ENCODE measurements at regions not wholly inside any gene's neighbourhood (a gene's known extent, or its start where the extent isn't known, plus 50 kb on each side); places are given as distances from the start of the nearest gene placed in this dataset.
A peak's percentile ranks its signal among the peaks of the same experiment; 100 is the strongest.

GRCh38 chr13:47426126-47426849 is 529.4 kb upstream of the HTR2A start:
- peak; percentile 14 for DNase-seq (ENCODE audit: low read depth)

- DNase-seq (ENCODE audit: low read depth) = no peak
Observed at GRCh38 chr13:47421525-47421924, 524.7 kb upstream of the HTR2A start.

- DNase-seq (ENCODE audit: low read depth) = no peak
Observed at GRCh38 chr13:47420568-47420967, 523.7 kb upstream of the HTR2A start.

- DNase-seq (ENCODE audit: low read depth) = no peak
Observed at GRCh38 chr13:47420020-47420419, 523.2 kb upstream of the HTR2A start.

- DNase-seq (ENCODE audit: low read depth) = no peak
Observed at GRCh38 chr13:47418206-47418920, 521.5 kb upstream of the HTR2A start.

- no peak for DNase-seq (ENCODE audit: low read depth)
Observed at GRCh38 chr13:47417485-47417884, 520.6 kb upstream of the HTR2A start.

GRCh38 chr13:47415048-47415447 is 518.2 kb upstream of the HTR2A start:
- no peak for DNase-seq (ENCODE audit: low read depth)

GRCh38 chr13:47413526-47413925 is 516.7 kb upstream of the HTR2A start:
- DNase-seq (ENCODE audit: low read depth) = no peak

- DNase-seq (ENCODE audit: low read depth) = no peak
Observed at GRCh38 chr13:47413112-47413511, 516.3 kb upstream of the HTR2A start.

- DNase-seq (ENCODE audit: low read depth) = no peak
Observed at GRCh38 chr13:47409778-47410177, 512.9 kb upstream of the HTR2A start.

GRCh38 chr13:47408546-47409319 is 511.9 kb upstream of the HTR2A start:
- no peak for DNase-seq (ENCODE audit: low read depth)

- DNase-seq (ENCODE audit: low read depth) = no peak
Observed at GRCh38 chr13:47407808-47408207, 511.0 kb upstream of the HTR2A start.

- no peak for DNase-seq (ENCODE audit: low read depth)
Observed at GRCh38 chr13:47399599-47399998, 502.7 kb upstream of the HTR2A start.

GRCh38 chr13:47397739-47398138 is 500.9 kb upstream of the HTR2A start:
- peak; percentile 41 for DNase-seq (ENCODE audit: low read depth)

GRCh38 chr13:47396915-47397314 is 500.1 kb upstream of the HTR2A start:
- DNase-seq (ENCODE audit: low read depth) = no peak

- DNase-seq (ENCODE audit: low read depth) = no peak
Observed at GRCh38 chr13:47374741-47375140, 477.9 kb upstream of the HTR2A start.

GRCh38 chr13:47372751-47373150 is 475.9 kb upstream of the HTR2A start:
- no peak for DNase-seq (ENCODE audit: low read depth)

- DNase-seq (ENCODE audit: low read depth) = no peak
Observed at GRCh38 chr13:47351798-47352197, 454.9 kb upstream of the HTR2A start.

GRCh38 chr13:47350334-47351124 is 453.7 kb upstream of the HTR2A start:
- DNase-seq (ENCODE audit: low read depth) = no peak

- no peak for DNase-seq (ENCODE audit: low read depth)
Observed at GRCh38 chr13:47349211-47349610, 452.4 kb upstream of the HTR2A start.

GRCh38 chr13:47337781-47338507 is 441.1 kb upstream of the HTR2A start:
- no peak for DNase-seq (ENCODE audit: low read depth)

Data from HS-5 (cell line).